ENCODE measurements at regions not wholly inside any gene's neighbourhood (a gene's known extent, or its start where the extent isn't known, plus 50 kb on each side); places are given as distances from the start of the nearest gene placed in this dataset.

- TF ChIP-seq, protein P1, sequence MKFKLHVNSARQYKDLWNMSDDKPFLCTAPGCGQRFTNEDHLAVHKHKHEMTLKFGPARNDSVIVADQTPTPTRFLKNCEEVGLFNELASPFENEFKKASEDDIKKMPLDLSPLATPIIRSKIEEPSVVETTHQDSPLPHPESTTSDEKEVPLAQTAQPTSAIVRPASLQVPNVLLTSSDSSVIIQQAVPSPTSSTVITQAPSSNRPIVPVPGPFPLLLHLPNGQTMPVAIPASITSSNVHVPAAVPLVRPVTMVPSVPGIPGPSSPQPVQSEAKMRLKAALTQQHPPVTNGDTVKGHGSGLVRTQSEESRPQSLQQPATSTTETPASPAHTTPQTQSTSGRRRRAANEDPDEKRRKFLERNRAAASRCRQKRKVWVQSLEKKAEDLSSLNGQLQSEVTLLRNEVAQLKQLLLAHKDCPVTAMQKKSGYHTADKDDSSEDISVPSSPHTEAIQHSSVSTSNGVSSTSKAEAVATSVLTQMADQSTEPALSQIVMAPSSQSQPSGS (CRISPR knock-in tag; IDR thresholded peaks at IDR 0.05; ENCODE audit: borderline replicate concordance, low read depth) = no peak
- no peak for TF ChIP-seq CREB1 (CRISPR knock-in tag; IDR thresholded peaks at IDR 0.05)
Measured at GRCh38 chr15:81926981-81927380, 118.8 kb downstream of the MEX3B start (continued).

DNA sequence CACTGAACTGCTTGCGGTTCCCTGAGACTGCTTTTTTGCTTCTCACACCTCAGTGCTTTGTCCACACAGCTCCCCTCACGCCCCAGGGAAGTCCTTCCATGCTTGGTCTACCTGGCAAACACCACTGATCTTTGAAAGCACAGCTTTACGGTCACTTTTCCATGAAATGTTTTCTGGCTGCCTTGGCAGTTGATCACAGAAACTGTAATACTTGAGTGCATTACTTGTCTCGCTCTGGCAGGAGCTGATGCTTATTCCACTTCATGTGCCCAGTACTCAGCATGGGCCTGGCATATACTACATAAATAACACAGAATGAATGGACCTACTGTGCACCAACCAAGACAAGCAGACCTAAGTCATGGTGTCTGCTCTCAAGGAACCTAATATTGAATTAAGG is 121.1 kb downstream of the MEX3B start:
- H3K27ac Mint-ChIP-seq = no peak overlapping the region
- H3K36me3 Mint-ChIP-seq = peaks cover 16% of the 10 kb centered on the region
- H3K27me3 Mint-ChIP-seq (ENCODE audit: low read depth) = no peaks in the 10 kb centered on the region; the same call in 1 of the 2 replicates
- H3K4me3 Mint-ChIP-seq = no peak overlapping the region
- ChIA-PET CTCF (no interaction called here), POLR2A (no interaction called here)
- H3K9me3 Mint-ChIP-seq = peaks cover 19% of the 10 kb centered on the region
- ATAC-seq (no peak), DNase-seq (ENCODE audit: low spot score) (no peak)
- TF ChIP-seq HMGA2 (CRISPR knock-in tag; IDR thresholded peaks at IDR 0.05) (no peak), AFF4 (CRISPR knock-in tag; IDR thresholded peaks at IDR 0.05; ENCODE audit: borderline replicate concordance) (no peak), E2F4 (CRISPR knock-in tag; IDR thresholded peaks at IDR 0.05; ENCODE audit: borderline replicate concordance, low read depth) (no peak), ATF3 (CRISPR knock-in tag; conservative IDR thresholded peaks at IDR 0.05) (no peak), ZNF671 (CRISPR knock-in tag; IDR thresholded peaks at IDR 0.05) (no peak), JAZF1 (CRISPR knock-in tag; IDR thresholded peaks at IDR 0.05) (no peak), ZNF423 (CRISPR knock-in tag; IDR thresholded peaks at IDR 0.05) (no peak), MLX (CRISPR knock-in tag; IDR thresholded peaks at IDR 0.05) (no peak), ZNF532 (CRISPR knock-in tag; IDR thresholded peaks at IDR 0.05; ENCODE audit: borderline replicate concordance) (no peak), ETV6 (CRISPR knock-in tag; IDR thresholded peaks at IDR 0.05) (no peak), TCF7 (CRISPR knock-in tag; IDR thresholded peaks at IDR 0.05; ENCODE audit: low read depth) (no peak), ESRRA (CRISPR knock-in tag; IDR thresholded peaks at IDR 0.05; ENCODE audit: borderline replicate concordance) (no peak), FOXJ3 (CRISPR knock-in tag; IDR thresholded peaks at IDR 0.05; ENCODE audit: borderline replicate concordance) (no peak), NR3C1 (CRISPR knock-in tag; conservative IDR thresholded peaks at IDR 0.05; ENCODE audit: low read depth) (no peak), ZNF263 (CRISPR knock-in tag; IDR thresholded peaks at IDR 0.05; ENCODE audit: low read depth) (no peak), ZNF232 (CRISPR knock-in tag; IDR thresholded peaks at IDR 0.05) (no peak), SMAD3 (CRISPR knock-in tag; IDR thresholded peaks at IDR 0.05; ENCODE audit: borderline replicate concordance) (no peak), FOXK1 (CRISPR knock-in tag; IDR thresholded peaks at IDR 0.05) (no peak)
- TF ChIP-seq, protein P2, sequence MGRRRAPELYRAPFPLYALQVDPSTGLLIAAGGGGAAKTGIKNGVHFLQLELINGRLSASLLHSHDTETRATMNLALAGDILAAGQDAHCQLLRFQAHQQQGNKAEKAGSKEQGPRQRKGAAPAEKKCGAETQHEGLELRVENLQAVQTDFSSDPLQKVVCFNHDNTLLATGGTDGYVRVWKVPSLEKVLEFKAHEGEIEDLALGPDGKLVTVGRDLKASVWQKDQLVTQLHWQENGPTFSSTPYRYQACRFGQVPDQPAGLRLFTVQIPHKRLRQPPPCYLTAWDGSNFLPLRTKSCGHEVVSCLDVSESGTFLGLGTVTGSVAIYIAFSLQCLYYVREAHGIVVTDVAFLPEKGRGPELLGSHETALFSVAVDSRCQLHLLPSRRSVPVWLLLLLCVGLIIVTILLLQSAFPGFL (CRISPR knock-in tag; IDR thresholded peaks at IDR 0.05; ENCODE audit: borderline replicate concordance) = no peak
- no peaks in the 10 kb centered on the region for H3K4me1 Mint-ChIP-seq
